LNCAP (cell line): ENCODE measurements at regions not wholly inside any gene's neighbourhood (a gene's known extent, or its start where the extent isn't known, plus 50 kb on each side); places are given as distances from the start of the nearest gene placed in this dataset.

Experiments
- TF ChIP-seq, protein P1 (sequence below): fragments of 450-650 bp; IDR thresholded peaks from 2 replicates; pipeline ENCODE4 v1.5.1; 2017; ENCODE audit warnings: mild to moderate bottlenecking

DNA sequence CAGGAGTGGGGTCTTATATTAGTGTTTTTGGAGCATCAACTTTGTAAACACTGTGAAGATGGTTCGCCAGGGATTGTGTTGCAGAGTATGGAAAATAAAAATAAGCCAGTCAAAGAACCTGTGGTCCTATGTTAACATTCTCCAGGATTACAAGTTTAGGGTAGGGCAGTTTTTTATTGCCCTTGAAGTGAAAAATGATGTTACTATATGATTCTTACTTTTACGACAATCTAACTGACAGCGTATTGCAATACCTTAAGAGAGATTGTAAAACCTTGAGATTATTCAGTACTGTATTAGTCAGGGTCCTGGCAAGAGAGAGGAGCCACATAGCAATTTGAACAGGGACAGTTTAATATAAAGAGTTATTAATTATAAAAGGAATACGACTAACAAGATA lies 144.7 kb upstream of the ZNF608 start:
- TF ChIP-seq, protein P1, sequence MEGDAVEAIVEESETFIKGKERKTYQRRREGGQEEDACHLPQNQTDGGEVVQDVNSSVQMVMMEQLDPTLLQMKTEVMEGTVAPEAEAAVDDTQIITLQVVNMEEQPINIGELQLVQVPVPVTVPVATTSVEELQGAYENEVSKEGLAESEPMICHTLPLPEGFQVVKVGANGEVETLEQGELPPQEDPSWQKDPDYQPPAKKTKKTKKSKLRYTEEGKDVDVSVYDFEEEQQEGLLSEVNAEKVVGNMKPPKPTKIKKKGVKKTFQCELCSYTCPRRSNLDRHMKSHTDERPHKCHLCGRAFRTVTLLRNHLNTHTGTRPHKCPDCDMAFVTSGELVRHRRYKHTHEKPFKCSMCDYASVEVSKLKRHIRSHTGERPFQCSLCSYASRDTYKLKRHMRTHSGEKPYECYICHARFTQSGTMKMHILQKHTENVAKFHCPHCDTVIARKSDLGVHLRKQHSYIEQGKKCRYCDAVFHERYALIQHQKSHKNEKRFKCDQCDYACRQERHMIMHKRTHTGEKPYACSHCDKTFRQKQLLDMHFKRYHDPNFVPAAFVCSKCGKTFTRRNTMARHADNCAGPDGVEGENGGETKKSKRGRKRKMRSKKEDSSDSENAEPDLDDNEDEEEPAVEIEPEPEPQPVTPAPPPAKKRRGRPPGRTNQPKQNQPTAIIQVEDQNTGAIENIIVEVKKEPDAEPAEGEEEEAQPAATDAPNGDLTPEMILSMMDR: no peak

DNA sequence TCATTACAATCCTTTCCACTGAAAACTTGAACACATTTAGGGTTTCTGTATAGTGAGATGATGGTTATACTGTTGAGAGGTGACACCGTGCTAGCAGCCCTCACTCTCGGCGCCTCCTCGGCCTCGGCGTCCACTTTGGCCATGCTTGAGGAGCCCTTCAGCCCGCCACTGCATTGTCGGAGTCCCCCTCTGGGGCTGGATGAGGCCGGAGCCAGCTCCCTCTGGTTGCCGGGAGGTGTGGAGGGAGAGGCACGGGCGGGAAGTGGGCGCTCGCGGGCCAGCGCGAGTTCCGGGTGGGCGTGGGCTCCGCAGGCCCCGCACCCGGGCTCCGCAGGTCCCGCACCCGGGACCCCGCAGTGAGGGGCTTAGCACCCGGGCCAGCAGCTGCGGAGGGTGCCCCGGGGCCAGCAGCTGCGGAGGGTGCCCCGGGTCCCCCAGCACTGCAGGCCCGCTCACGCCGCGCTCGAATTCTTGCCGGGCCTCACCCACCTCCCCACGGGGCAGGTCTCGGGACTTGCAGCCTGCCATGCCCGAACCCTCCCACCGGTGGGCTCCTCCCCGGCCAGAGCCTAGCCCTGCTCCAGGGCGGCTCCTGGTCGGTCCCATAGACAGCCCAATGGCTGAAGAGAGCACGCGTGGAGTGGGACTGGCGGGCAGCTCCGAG lies 145.9 kb upstream of the ZNF608 start:
- TF ChIP-seq, protein P1: no peak

DNA sequence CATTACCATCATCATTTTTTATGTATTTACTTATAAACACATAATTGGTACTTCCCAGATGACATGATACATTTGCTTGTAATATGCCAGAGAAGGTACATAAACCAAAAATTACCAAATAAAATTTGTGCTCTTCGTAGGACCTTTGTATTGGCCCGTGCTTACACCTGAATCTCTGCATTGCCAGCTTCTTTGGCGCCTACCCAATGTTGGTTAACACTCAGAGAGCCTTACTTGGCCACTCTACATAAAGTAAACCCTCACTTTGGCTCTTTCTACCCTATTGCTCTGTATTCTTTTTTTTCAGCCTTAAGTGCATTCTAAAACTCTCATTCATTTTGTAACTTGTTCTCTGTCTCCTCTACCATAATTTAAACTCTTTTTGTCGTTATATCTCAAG lies 148.1 kb upstream of the ZNF608 start:
- TF ChIP-seq, protein P1: no peak

DNA sequence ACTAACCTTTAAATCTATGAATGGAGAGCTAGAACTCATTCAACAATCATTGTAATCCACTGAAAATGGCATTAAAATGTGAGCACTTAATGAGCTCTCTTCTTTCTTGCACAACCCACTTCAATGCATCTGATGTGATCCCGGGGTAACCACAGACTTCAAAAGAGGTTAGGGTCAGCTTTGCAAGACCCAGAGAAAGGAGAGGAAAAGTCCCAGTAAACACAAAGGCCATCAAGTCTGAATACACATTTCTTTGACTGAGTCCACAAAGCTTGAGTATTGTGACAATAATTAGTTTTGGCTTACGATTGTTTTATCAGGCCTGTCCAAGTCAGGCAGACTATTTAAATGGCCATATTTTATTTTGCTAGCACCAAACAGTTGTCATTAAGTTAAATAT lies 148.8 kb upstream of the ZNF608 start:
- TF ChIP-seq, protein P1: no peak

DNA sequence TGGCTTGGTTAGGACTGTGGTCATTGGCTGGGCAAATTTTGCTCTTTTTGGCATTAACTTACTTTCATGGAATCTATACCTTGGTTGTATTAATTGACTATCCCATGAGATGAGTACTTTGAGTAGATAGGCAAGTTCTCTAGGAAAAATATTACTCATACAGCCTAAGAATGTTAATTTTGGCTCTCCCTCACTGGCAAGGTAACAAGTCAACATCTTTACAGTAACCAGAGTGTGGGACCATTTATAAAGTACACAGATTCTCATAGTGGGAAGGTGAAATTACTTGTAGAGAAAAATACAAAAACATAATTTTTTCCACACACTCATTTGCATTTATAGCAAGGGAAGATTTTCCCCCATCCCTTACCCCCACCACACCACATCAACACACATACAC lies 154.6 kb upstream of the ZNF608 start:
- TF ChIP-seq, protein P1: no peak

DNA sequence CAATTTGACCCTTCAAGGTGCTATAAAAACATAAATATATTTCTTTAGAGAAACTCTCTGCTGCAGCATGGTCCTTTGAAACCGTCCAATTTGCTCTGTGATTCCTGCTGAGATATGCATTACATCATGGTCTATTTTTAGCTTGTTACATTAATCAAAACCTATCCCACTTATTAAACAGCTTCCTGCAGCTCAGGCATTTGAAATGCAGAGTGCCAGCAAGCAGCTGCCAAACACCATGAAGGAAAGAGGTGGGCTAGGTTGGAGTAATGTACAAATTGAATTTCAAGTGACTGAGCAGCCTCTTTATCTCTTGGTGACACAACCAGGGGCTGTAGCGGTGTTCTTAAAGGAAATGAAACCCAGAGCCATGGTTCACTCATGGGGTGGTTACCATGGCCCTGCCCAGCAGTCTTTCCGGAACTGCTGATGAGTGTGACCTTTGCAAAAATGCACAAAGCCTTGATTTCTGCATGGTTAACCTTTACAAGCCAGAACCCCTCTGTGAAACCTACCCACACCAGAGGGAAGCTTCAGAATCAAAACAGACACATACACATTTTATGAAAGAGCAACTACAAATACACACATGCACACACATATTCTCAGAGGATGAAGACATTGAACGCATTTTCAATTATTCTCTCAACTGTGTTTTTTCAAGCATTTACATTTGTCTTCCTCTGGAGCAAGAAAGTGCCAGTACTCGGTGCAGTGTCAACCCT lies 155.8 kb upstream of the ZNF608 start:
- TF ChIP-seq, protein P1: no peak

DNA sequence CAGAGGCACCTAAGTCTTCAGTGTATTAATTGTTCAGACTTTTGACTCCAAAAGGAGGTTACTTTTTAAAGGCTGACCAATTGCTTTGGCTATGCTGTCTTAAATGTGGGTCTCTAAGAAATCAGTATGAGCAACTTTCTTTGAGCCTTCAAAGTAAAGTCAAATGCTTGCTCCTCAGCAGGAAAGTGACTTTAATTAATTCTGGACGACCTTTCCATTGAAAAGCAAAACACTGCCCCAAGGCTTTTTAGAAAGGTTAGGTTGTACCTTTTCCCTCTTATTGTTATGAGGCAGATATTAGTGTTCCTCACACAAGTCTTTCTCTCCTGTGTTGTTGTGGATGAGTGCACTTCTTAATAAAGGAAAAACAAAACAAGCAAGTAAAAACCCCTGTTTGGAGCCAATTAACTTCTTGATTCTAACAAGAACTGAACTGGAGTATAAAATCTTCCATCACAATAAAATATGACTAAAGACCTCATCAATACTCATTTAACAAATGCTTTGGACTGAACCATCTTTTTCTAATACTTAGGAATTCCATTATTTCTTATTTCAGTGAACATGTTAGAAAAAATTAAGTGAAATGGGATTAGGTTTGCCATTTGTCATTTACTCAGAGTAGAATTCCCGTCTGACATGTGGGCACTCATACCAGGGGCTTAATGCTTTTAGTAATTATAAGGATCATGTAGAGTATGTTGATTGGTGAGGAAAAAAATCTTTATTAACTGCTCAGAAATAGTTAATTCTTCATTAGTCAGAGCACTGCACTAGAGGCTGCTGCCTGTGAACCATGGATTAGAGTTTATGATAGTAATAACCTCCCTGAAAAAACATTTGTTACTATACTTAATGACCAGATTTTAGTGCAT lies 159.1 kb upstream of the ZNF608 start:
- TF ChIP-seq, protein P1: no peak
